Islet precursor cell (in vitro differentiated cells): ENCODE measurements at regions not wholly inside any gene's neighbourhood (a gene's known extent, or its start where the extent isn't known, plus 50 kb on each side); places are given as distances from the start of the nearest gene placed in this dataset.

Source experiments
- DNase-seq: peaks from one replicate; pipeline ENCODE4 v3.0.0-alpha.2; 2018

DNA sequence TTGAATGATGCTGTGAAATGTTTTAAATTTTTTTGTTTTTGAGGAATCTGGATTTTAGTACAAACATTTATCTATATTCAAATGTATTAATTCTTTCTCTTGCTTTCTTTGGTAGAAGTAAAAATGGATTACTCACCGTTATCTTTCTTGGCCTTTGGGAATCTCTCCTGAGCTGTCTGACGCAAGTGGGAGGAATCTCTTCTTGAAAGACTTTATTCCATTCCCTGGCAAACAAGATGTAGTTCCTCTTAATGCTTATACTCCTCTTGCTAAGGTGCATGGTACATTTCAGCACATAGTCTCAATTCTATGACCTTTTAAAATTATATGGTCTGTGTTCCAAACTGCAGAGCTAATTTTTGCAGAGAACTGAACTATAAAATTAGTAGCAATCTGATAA lies 246.2 kb upstream of the SLC10A2 start:
- DNase-seq: no peak

DNA sequence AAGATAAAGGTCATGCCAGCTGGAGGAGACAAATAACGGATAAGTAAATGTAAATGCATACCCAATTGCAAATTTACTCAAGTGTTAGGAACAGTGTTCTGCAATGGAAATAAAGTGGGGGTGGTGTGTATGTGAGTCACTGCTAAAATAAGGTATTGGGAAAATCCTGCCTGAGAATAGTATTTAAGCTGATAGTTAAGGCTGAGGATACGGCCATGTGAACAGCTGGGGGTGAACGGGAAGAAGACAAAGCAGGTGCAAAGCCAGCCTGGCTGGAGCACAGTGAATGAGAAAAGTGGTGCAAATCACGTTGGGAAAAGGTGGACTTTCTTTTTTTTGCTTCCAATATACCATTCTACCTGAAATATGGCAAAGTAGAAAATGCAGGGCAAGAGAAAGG lies 242.4 kb upstream of the SLC10A2 start:
- DNase-seq: no peak

DNA sequence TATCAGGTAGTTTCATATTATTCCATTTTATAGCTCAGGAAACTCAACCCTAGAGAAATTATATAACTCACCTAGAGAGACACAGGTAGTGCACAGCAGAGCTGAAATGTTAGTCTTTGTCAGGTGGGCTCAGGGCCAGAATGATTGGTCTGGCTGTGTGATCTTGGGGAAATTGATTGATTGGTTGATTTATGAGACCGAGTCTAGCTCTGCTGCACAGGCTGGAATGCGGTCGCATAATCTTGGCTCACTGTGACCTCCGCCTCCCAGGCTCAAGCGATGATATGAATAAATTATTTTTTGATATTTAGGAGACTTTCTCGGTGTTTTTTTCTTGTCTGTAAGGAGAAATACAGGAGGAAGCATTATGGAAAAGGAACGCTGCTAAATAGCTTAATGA lies 239.9 kb upstream of the SLC10A2 start:
- no peak for DNase-seq

DNA sequence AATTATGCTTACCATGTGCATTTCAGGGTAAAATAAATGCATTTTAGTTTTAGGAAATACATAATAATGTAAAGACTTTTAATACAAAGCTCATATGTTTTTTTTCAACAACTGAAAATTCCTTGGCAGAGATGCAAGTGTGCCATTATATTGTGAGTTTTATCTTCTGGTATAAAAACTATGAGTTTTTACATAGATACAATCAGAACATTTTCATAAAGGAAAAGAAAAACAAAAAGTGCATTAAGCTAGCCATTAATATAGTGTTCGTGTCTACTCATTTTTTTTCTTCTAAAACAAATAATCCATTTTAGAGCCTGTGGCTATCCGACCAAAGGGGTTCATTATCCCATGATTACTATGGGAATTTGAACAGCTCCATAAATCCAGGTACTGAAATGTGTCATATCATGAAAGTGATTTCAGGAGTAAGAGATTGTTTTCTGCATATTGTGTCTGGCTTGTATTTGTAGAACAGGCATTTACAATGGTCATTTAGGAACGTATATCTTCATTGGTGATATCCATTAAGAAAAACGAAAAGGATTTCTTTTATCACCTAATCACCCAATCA lies 236.9 kb upstream of the SLC10A2 start:
- no peak for DNase-seq

DNA sequence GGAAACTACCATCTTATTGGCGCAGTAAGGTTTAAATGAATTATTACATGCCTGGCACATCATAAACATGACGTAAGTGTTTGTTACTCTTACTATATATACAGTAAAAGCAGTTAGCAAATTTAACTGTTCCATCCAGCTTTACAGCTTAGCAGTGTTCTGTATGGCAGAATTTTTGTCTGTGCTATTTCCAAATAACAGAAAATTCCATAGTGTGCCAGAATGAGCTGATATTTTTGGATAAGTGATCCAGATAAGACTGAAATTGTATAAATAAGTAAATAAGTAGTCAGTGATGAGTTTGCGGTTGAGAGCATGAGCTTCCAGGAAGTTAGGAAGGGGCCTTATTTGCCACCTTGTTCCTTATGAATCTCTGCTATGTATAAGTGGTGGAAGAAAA lies 236.5 kb upstream of the SLC10A2 start:
- no peak for DNase-seq

DNA sequence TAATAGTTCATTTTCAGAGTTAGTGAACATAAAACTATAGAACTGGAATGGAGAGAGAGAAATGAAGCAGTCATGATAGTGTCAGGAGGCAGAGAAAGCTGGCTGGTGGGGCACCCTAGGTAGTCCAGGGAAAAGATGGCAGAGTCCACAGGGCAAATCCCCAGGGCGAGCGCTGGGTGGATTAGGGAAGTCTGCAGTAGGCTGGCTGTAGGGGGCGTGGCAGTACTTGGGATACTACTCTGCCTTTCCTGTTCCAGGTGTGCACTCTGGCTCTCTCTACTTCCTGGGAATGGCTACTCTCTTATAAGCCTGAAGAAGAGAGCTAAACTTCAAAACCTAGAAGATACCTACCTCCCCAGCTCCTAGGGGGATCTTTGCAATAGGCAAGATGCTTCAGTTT lies 232.9 kb upstream of the SLC10A2 start:
- peak; percentile 62 for DNase-seq

DNA sequence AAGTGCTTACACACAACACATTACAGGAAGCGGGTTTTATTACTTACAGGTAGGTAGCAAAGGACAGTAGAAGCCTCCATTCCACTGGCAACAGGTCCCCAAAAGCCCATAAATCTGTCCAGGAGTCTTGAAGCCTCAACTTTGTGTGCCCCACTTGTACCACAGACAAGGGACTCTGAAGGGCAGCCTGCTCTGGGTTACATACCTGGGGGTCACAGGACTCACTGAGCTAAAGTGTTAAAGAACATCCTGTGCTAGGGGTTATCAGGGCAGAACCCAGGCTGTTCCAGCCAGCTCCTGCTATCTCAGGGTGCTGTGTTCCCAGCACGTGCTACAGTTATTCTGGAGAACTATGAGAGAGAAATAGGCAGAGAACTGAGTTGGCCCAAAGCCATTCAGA lies 230.9 kb upstream of the SLC10A2 start:
- no peak for DNase-seq

DNA sequence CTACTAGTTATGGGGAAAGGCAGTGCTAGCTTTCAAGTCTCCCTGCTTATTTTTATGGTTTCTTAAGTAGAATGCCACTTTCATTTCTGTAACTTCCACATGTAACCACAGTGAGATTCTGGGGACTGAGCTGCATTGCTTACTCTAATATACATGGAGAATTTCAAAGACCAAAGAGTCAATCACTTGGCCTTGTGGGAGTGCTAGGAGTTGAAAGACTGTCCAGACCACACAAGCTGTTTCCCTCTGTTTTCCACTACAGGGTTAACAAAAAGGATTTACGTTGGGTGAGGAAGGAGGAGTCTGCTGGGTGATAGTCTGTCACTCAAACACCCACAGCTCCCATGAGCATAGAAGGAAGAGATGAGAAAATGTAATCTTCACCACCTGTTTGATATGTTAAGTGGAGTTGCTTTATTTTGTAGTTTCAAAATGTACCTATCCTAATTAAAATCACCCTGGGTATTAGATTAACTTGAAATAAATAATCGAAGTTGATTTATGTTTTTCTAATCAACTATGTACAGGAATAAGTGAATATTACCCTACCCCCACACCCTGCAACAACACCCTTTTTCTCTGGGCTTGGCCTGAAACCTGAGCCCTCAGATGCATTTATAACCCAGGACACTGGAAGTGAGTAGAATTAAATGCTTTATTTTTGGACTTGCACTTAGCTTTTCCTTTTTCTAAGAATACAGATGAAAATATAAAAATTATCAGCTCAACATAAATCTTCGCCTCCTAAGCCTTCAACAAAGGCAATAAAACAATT lies 225.8 kb upstream of the SLC10A2 start:
- no peak for DNase-seq

DNA sequence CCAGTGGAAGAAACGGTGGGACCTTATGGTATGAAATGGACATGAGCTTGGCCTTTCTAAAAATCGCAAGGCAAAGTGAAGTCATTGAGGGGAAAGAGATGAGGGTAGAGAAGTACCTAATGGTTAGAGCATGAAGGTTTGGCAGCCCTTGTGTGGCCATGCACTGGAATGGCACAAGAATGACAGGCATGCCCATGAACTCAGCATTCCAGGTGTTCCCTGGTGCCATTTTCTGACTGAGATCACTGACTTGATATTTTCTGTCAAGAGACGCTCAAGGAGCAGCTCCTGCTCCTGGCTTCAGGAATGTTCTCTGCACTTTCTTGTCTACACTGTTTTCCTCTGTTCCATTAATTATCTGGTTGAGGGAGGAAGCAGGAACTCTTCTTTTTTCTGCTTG lies 225.0 kb upstream of the SLC10A2 start:
- DNase-seq: no peak

DNA sequence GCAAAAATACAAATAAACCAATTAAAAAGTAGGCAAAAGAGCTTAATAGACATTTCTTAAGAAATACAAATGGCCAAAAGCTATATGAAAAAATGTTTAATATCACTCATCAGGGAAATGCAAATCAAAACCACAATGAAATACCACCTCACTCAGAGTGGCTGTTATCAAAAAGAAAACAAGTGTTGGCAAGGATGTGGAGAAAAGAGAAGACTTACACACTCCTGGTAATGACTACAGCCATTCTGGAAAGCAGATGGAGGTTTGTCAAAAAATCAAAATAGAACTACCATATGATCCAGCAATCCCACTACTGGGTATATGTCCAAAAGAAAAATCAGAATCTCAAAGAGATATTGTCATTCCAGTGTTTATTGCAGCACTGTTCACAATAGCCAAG lies 223.5 kb upstream of the SLC10A2 start:
- DNase-seq: no peak

DNA sequence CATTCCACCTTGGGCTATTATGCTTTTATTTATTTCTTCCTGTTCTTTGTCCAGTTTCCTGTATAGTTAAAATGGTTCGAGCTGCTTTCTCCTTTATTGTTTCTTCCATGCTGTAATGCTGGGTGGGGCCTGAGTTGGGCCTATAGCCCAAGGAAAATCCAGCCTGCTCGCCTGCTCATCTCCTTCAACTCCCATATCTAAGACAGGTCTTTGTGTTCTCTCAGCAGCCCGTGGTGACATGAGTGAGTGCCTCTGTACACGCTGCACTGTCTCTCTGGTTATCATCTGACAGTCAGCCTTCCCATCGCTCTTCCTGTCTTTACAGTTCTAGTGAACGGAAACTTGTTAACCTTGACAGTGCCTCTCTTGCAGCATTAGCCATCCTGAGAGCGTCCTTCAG lies 221.9 kb upstream of the SLC10A2 start:
- DNase-seq: no peak

DNA sequence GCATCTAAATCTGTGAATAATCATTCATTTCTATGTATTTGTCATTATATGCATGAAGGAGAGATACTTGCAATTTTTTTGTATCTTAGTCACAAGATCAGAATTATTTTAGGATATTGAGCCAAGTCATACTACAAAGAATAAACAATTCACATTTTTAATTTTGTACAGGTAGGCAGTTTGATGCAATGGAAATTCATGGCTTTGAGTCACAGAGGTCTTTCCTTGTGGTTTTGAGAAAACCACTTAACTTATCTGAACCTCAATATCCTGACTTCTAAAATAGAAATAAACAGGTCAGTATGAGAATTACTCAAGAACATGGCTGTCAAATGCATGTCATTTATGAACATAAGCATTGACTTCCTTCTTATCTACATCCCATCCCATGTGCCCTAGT lies 221.4 kb upstream of the SLC10A2 start:
- DNase-seq: no peak

DNA sequence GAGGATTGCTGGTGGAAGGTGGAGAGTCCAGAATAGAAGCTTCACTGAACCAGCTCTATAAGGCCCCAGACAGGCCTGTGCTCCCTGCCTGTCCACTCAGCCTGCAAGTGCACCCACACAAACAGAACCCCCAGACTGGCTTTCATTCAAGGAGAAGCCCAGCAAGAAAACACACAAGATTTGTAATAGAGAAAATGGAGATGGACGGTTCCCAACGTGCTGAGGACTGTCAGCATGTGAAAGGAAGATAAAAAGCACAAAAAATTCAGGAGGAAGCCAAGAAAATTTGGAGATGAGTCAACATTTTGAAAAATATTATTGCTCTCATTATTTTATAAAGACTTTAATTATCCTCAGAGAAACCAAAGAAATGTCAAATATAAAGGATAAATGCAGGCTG lies 218.2 kb upstream of the SLC10A2 start:
- no peak for DNase-seq

DNA sequence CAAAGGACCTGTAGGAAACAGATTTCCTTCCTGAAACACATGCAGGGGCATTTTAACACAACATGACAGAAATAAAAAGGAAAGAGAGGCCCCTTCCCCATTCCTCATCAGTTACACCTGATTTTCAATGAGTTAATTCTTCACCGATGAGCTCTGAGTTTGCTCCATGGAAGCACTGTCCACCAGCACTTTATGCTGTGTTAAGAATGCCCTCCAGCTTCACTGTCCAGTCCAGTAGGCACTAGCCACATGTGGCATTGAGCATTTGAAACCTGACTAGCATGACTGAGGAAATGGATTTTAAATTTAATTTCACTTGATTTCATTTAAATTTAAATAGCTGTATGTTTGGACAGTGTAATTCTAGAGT lies 217.2 kb upstream of the SLC10A2 start:
- DNase-seq: no peak

DNA sequence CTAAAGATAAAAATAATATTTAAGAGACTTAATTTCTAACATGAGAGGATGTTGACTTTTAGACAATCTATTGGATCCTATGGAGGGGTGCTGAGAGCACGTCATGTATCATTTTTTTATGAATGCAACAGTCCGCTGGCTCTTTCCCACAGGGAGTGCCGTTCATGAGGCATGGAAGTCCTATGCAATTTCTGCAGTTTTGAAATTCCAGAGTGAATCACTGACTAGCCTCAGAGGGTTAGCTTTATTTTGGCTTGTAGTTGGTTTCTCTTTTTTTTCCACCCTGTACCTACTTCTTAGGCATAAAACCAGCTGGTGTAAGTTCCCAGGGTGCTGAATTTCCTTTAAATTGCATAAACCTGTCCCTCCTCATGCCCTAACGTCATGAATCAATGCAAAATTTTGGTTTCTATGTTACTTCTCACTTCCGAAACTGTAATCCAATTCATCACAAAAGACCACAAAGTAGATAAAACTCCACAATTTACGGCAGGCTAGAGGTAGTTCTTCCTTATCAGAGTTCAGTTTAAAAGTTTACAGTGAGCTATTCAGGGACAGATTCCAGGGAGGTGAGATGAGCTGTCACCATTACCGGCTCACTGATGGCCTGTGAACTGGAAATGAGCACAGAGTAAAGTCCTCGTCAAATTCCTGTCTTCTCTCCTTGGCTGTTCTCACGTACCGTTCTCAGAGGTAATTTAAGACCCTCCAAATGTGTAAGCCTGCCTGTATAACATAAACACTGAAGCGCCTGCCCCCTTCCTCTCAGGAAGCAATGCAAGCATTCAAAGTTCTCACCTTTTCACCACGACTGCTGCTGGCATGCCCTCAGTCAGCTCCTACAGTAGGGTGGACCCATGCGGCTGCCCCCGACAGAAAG lies 216.6 kb upstream of the SLC10A2 start:
- DNase-seq: peak; percentile 73

DNA sequence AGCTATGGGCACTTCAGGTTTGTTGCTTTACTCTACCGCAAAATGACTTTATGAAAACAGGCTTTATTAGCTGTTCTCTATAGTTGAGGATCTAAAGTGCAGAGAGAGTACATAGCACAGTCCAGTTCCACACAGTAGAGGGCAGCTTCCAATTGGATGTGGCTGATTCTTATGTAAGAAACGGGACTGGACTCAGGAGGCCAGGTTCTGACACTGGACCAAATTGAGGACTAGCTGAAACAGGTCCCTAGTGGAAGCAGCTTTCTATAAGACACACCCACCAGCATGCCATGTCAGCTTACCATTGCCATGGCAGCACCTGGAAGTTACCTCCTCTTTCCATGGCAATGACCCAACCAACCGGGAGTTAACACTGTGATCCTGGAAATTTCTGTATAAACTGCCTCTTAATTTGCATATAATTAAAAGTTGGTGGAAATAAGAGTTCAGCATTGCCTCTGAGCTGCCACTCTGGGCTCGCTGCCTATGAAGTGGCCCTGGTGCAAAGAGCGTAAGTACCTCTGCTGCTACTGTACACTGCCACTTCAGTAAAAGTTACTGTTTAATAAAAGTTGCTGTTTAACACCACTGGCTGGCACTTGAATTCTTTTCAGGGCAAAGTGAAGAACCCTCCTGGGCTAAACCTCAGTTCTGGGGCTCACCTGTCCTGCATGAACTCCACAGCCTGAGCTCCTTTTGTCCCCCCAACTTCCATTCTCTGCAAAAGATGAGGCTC lies 211.9 kb upstream of the SLC10A2 start:
- no peak for DNase-seq

DNA sequence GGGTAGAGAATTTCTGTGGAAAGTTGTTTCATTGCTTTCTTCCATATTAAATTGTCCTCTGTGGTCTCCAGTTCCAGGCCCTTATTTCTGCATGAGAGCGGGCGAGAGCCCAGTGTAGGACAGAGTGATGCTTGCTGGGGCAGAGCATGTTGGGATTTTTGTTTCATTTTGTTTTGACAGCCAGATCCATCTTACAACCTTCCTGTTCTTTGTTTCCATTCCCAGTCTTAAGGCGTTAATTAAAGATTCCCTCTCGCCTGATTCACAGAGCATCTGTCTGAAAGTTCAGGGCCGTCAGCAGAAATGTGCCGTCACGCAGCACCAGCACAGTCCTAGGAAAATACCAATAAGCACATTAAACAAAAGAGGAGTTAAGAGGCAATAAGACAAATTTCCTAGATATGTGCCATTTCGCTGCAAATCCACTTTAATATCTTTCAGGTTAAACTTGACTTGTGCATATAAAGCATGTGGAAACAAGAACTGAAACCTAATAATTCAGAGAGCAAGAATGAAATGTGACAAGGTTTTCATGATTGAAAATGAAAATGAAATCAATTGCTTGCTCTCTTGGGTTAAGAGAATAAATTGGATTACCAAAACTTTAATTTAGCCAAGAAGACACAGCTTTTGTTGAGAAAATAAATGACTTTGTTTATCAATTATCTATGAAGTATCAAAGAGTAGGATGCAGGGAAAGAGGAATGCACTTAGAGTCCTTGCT lies 210.7 kb upstream of the SLC10A2 start:
- no peak for DNase-seq

DNA sequence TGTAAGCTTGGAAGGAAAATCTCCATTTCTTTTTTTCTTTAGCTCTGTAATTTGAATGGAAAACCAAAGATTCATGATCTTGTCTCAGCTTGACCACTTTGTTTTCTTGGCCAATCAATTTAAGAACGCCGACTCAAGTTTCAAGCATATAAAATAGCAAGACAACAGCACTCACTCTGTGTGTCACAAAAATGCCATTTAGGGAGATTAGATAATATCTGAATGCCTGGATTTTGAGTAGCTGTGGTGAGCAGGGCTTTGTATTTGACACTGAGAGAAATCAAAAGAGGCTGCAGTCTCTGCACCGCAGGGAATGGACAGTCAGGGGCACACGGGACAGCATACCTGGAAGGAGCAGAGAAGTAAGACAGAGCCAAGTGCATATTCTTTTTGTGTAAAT lies 209.5 kb upstream of the SLC10A2 start:
- DNase-seq: no peak

DNA sequence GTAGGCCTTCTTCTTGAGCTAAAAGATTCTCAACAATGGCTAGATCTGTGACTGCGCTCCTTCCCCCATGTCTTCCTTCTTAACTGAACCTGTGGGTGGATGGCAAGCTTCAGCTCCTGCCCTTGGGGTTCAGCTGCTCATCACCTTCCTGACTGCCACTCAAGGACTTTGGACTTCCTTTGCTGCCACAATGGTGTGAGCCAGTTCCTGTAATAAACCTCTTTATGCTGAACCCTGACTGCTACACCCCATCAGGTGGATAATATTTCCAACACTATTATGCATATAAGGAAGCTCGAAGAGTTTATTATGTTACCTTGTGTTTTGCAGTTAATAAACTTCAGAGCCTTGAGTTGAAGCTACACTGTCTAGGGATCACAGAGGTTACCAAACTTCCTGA lies 208.9 kb upstream of the SLC10A2 start:
- DNase-seq: no peak

DNA sequence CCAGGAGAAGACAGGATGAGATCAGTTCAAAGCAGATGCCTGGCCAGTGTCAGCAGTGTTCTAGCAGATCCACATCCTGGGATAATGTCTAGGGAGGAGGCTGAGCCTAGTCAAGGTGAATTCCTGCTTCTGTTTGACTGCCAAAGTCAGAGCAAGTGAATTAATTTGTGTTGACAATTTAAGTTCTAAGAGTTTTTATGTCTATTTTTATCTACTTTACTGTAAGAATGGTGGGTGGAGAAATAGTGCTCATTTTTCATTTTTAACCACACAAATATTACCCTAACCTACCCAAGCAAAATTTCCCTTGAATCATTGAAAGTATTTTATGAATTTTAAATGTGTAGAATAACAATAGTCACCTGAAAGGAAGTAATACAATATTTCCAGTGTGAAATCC lies 207.6 kb upstream of the SLC10A2 start:
- DNase-seq: no peak

DNA sequence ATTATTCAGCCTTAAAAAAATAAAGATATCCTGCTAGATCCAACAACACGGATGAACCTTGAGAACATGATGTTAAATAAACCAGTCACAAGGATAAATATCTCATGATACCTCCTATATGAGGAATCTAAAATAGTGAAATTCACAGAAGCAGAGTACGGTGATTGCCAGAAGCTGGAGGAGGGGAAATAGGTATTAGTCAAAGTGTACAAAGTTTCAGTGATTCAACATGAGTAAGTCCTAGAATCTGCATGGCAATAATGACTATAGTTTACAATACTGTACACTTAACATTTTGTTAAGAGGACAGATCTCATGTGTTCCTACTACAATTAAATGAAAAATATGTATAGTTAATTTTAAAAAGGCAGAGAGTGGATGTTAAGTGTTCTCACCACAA lies 206.6 kb upstream of the SLC10A2 start:
- no peak for DNase-seq

DNA sequence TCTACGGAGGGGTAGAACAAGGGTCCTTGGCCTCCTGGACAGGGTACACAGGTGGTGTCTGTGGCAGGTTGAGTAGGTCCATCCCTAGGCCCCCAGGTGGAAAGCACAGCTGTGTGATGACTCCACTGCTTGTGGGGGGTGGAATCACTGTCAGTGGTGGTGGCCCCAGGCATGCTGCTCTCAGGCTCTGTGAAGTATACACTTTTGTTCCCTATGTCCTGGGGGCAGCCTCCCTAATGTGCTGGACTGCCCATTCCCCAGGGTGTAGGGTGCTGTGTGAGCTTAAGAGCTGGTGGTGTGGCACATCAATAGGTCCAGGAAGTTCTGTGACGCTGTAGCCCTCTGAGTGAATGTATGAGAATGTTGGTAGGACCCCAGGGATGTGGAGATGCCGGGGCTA lies 197.2 kb upstream of the SLC10A2 start:
- no peak for DNase-seq
